Uterus (tissue), 2 donors: ENCODE measurements at regions not wholly inside any gene's neighbourhood (a gene's known extent, or its start where the extent isn't known, plus 50 kb on each side); places are given as distances from the start of the nearest gene placed in this dataset.

Experiments
- POLR2A ChIP-seq, 2 donors: fragments of 450-650 bp; IDR thresholded peaks; one replicate each; pipeline ENCODE4 v1.6.1; 2016; ENCODE audit warnings: antibody characterized with exemption in 2 of 2, mild to moderate bottlenecking in 1 of 2, moderate library complexity in 1 of 2
- TF ChIP-seq, protein P1 (sequence below), 4 experiments: fragments of 200-600 bp in 2 of 4; fragments of 450-650 bp in 2 of 4; sonication (generic) in 2 of 4; IDR thresholded peaks; one replicate each; pipeline ENCODE4 v1.5.1; 2016 to 2019; ENCODE audit warnings: antibody characterized with exemption in 4 of 4, mild to moderate bottlenecking in 2 of 4, moderate library complexity in 1 of 4

DNA sequence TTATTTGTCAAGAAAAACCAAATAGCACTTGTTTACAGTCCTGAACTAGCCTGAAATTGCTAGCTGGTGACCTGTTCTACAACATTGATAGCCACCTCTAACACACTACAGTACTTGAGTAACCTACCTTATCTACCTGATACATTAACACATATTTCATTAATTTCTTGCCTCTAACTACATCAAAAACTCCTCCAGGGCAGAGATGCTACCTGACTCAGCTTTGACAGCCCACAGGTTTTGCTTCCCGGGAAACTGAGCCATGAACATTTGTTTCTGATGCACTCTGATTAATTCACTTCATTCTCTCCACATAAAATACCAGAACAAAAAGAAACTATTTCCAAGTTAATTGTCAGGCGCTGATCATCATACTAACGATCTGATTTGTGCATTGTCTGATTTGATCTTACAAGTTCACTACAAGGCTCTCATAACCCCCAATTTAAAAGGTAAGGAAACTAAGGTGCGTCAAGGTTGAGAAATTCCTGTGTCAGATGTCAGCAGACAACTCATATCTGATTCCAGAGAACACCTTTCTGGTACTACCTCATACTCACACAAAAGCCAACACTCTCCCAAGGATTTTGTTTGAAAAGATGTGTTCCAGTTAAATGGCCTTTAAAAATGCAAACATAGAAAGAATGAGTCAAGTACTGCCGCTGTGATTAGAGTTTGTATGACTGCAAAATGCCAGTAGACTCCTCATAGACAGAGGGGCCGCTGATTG, 768.7 kb downstream of the BCL11B start:
- TF ChIP-seq, protein P1, sequence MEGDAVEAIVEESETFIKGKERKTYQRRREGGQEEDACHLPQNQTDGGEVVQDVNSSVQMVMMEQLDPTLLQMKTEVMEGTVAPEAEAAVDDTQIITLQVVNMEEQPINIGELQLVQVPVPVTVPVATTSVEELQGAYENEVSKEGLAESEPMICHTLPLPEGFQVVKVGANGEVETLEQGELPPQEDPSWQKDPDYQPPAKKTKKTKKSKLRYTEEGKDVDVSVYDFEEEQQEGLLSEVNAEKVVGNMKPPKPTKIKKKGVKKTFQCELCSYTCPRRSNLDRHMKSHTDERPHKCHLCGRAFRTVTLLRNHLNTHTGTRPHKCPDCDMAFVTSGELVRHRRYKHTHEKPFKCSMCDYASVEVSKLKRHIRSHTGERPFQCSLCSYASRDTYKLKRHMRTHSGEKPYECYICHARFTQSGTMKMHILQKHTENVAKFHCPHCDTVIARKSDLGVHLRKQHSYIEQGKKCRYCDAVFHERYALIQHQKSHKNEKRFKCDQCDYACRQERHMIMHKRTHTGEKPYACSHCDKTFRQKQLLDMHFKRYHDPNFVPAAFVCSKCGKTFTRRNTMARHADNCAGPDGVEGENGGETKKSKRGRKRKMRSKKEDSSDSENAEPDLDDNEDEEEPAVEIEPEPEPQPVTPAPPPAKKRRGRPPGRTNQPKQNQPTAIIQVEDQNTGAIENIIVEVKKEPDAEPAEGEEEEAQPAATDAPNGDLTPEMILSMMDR (IDR thresholded peaks at IDR 0.05), result no peak
- TF ChIP-seq POLR2A (IDR thresholded peaks at IDR 0.05), result no peak
